Uterus (tissue), 3 donors: ENCODE measurements at regions not wholly inside any gene's neighbourhood (a gene's known extent, or its start where the extent isn't known, plus 50 kb on each side); places are given as distances from the start of the nearest gene placed in this dataset.
"Not testable (repeated sequence)": the region's sequence is repeated elsewhere in the genome, so short reads cannot be mapped to it uniquely, and the experiment has no call there.

Experiments used
- DNase-seq, 2 donors: peaks; one replicate each; pipeline ENCODE4 v3.0.0-alpha.2; 2019 to 2020
- H3K27ac ChIP-seq, 2 donors: fragments of 200-600 bp; sonication (generic); 1 replicate in 1 of 2; 2 replicates in 1 of 2; pipeline ENCODE4 v1.5.1; 2016 to 2018
- H3K27me3 ChIP-seq, 2 donors: fragments of 200-600 bp; sonication (generic); one replicate each; pipeline ENCODE4 v1.5.1; 2018 to 2019; ENCODE audit warnings: control low read depth in 1 of 2
- H3K36me3 ChIP-seq, 2 donors: fragments of 200-600 bp; sonication (generic); one replicate each; pipeline ENCODE4 v1.5.1; 2019; ENCODE audit warnings: control low read depth in 1 of 2
- H3K4me1 ChIP-seq, 2 donors: fragments of 200-600 bp; sonication (generic); one replicate each; pipeline ENCODE4 v1.5.1; 2018 to 2019; ENCODE audit warnings: control low read depth in 1 of 2
- H3K4me3 ChIP-seq, 2 donors: fragments of 200-600 bp; sonication (generic); 1 replicate in 1 of 2; 2 replicates in 1 of 2; pipeline ENCODE4 v1.5.1; 2018 to 2019; ENCODE audit warnings: mild to moderate bottlenecking in 1 of 2
- H3K9me3 ChIP-seq, 2 donors: fragments of 200-600 bp; sonication (generic); one replicate each; pipeline ENCODE4 v1.5.1; 2019; ENCODE audit warnings: control low read depth in 1 of 2
- CTCF ChIP-seq, 4 experiments: fragments of 200-600 bp in 2 of 4; fragments of 450-650 bp in 2 of 4; sonication (generic) in 2 of 4; IDR thresholded peaks; one replicate each; pipeline ENCODE4 v1.5.1; 2016 to 2019; ENCODE audit warnings: antibody characterized with exemption in 4 of 4, mild to moderate bottlenecking in 2 of 4, moderate library complexity in 1 of 4
- POLR2A ChIP-seq, 2 donors: fragments of 450-650 bp; IDR thresholded peaks; one replicate each; pipeline ENCODE4 v1.6.1; 2016; ENCODE audit warnings: antibody characterized with exemption in 2 of 2, mild to moderate bottlenecking in 1 of 2, moderate library complexity in 1 of 2
- intact Hi-C: fragments of 100-400 bp; cut with DNase I; formaldehyde crosslinking; loops from one replicate; pipeline ENCODE4 v1.15.1; 2023; ENCODE audit warnings: low total_unique reads
- donor health status: DM: yes; HTN: yes; CAD: no.

GRCh38 chr6:164051427-164051826 is 636.9 kb downstream of the QKI start:
- H3K27ac ChIP-seq = no peak overlapping the region
- H3K9me3 ChIP-seq = no peaks in the 10 kb centered on the region
- no peaks in the 10 kb centered on the region for H3K4me1 ChIP-seq
- intact Hi-C loops = no loop called here
- H3K27me3 ChIP-seq = no peaks in the 10 kb centered on the region
- no peak for DNase-seq
- H3K4me3 ChIP-seq = no peak overlapping the region
- TF ChIP-seq POLR2A (IDR thresholded peaks at IDR 0.05) (no peak), CTCF (IDR thresholded peaks at IDR 0.05) (no peak)
- no peaks in the 10 kb centered on the region for H3K36me3 ChIP-seq

- no peak for DNase-seq
- no peaks in the 10 kb centered on the region for H3K27me3 ChIP-seq
- no peak overlapping the region for H3K4me3 ChIP-seq
- H3K9me3 ChIP-seq = no peaks in the 10 kb centered on the region
- no peak overlapping the region for H3K27ac ChIP-seq
- no peaks in the 10 kb centered on the region for H3K4me1 ChIP-seq
- intact Hi-C loops = no loop called here
- TF ChIP-seq CTCF (IDR thresholded peaks at IDR 0.05) = no peak
- TF ChIP-seq POLR2A (IDR thresholded peaks at IDR 0.05) = no peak
- H3K36me3 ChIP-seq = no peaks in the 10 kb centered on the region
These were observed 635.0 kb downstream of the QKI start for GRCh38 chr6:164049517-164049988.

- Histone ChIP-seq H3K9me3 (no peaks in the 10 kb centered on the region), H3K27ac (no peak overlapping the region), H3K27me3 (no peaks in the 10 kb centered on the region), H3K36me3 (no peaks in the 10 kb centered on the region), H3K4me1 (no peaks in the 10 kb centered on the region), H3K4me3 (no peak overlapping the region)
- TF ChIP-seq CTCF (IDR thresholded peaks at IDR 0.05) = no peak
- no peak for TF ChIP-seq POLR2A (IDR thresholded peaks at IDR 0.05)
- DNase-seq = no peak
- intact Hi-C loops = no loop called here
These were observed 634.5 kb downstream of the QKI start for GRCh38 chr6:164048840-164049516.

GRCh38 chr6:164045082-164045481 is 630.6 kb downstream of the QKI start:
- Histone ChIP-seq H3K27ac (no peak overlapping the region), H3K36me3 (no peaks in the 10 kb centered on the region), H3K27me3 (no peaks in the 10 kb centered on the region), H3K4me3 (no peak overlapping the region), H3K9me3 (no peaks in the 10 kb centered on the region), H3K4me1 (no peaks in the 10 kb centered on the region)
- DNase-seq = no peak
- intact Hi-C loops = no loop called here
- TF ChIP-seq POLR2A (IDR thresholded peaks at IDR 0.05) (no peak), CTCF (IDR thresholded peaks at IDR 0.05) (no peak)

- H3K4me1 ChIP-seq, H3K27ac ChIP-seq, intact Hi-C loops, H3K4me3 ChIP-seq, H3K27me3 ChIP-seq, H3K9me3 ChIP-seq, DNase-seq, H3K36me3 ChIP-seq: not testable (repeated sequence)
These were observed 629.1 kb downstream of the QKI start for GRCh38 chr6:164043656-164044055.

- no peaks in the 10 kb centered on the region for H3K36me3 ChIP-seq
These were observed 627.7 kb downstream of the QKI start for GRCh38 chr6:164042212-164042611.

More at GRCh38 chr6:164042212-164042611, 627.7 kb downstream of the QKI start:
- H3K9me3 ChIP-seq = no peaks in the 10 kb centered on the region
- TF ChIP-seq POLR2A (IDR thresholded peaks at IDR 0.05) (no peak), CTCF (IDR thresholded peaks at IDR 0.05) (no peak)
- H3K27ac ChIP-seq = no peak overlapping the region
- H3K27me3 ChIP-seq = no peaks in the 10 kb centered on the region
- intact Hi-C loops = no loop called here
- DNase-seq = peak in 1 of 2 donors; percentile 16
- no peak overlapping the region for H3K4me3 ChIP-seq
- no peaks in the 10 kb centered on the region for H3K4me1 ChIP-seq
